ENCODE measurements at regions not wholly inside any gene's neighbourhood (a gene's known extent, or its start where the extent isn't known, plus 50 kb on each side); places are given as distances from the start of the nearest gene placed in this dataset.
"Not testable (repeated sequence)": the region's sequence is repeated elsewhere in the genome, so short reads cannot be mapped to it uniquely, and the experiment has no call there.

- not testable (repeated sequence) for TF ChIP-seq CTCF (conservative IDR thresholded peaks at IDR 0.05); ZFX (IDR thresholded peaks at IDR 0.05)
Measured at GRCh38 chrX:123803984-123804365, 55.9 kb upstream of the XIAP start.
